GM23338 (cell line): ENCODE measurements at regions not wholly inside any gene's neighbourhood (a gene's known extent, or its start where the extent isn't known, plus 50 kb on each side); places are given as distances from the start of the nearest gene placed in this dataset.

ENCODE experiments used
- ATAC-seq: fragments of 200-7000 bp; cut with Tn5 transposase; 3 replicates; pipeline ENCODE4 v1.9.1; 2020
- DNase-seq: peaks from one replicate; pipeline ENCODE4 v3.0.0-alpha.2; 2015; ENCODE audit warnings: low spot score
- H2AFZ ChIP-seq: fragments of 200-600 bp; sonication (generic); 2 replicates; pipeline ENCODE4 v1.8.0; 2016; ENCODE audit warnings: antibody characterized with exemption, mild to moderate bottlenecking, moderate library complexity
- H3F3A ChIP-seq: fragments of 200-600 bp; sonication (generic); replicated peaks from 2 replicates; pipeline ENCODE4 v1.8.0; 2017; ENCODE audit warnings: antibody characterized with exemption, mixed run types, low read depth
- H3K27ac ChIP-seq: fragments of 200-600 bp; sonication (generic); 2 replicates; pipeline ENCODE4 v1.6.1; 2016; ENCODE audit warnings: low read depth
- H3K27me3 ChIP-seq: fragments of 200-600 bp; sonication (generic); 2 replicates; pipeline ENCODE4 v1.8.0; 2016; ENCODE audit warnings: mild to moderate bottlenecking, mixed run types, moderate library complexity; ENCODE audit not compliant: insufficient read depth
- H3K36me3 ChIP-seq: fragments of 200-600 bp; sonication (generic); 2 replicates; pipeline ENCODE4 v1.8.0; 2016; ENCODE audit warnings: mild to moderate bottlenecking; ENCODE audit not compliant: insufficient read depth
- H3K4me1 ChIP-seq: fragments of 200-600 bp; sonication (generic); 2 replicates; pipeline ENCODE4 v1.8.0; 2016; ENCODE audit warnings: mild to moderate bottlenecking, moderate library complexity; ENCODE audit not compliant: insufficient read depth
- H3K4me2 ChIP-seq: fragments of 200-600 bp; sonication (generic); 2 replicates; pipeline ENCODE4 v1.7.1; 2017; ENCODE audit warnings: mixed run types
- H3K4me3 ChIP-seq: fragments of 200-600 bp; sonication (generic); 2 replicates; pipeline ENCODE4 v1.6.1; 2016; ENCODE audit warnings: mixed run types
- H3K79me2 ChIP-seq: fragments of 200-600 bp; sonication (generic); replicated peaks from 2 replicates; pipeline ENCODE4 v1.8.0; 2017; ENCODE audit warnings: mild to moderate bottlenecking; ENCODE audit not compliant: insufficient read depth
- H3K9me2 ChIP-seq: fragments of 200-600 bp; sonication (generic); 2 replicates; pipeline ENCODE4 v1.8.0; 2017; ENCODE audit not compliant: insufficient read depth
- H4K20me1 ChIP-seq: fragments of 200-600 bp; sonication (generic); replicated peaks from 2 replicates; pipeline ENCODE4 v1.8.0; 2017; ENCODE audit warnings: mild to moderate bottlenecking; ENCODE audit not compliant: insufficient read depth
- H3K27ac Mint-ChIP-seq: 2 replicates; pipeline ENCODE4 v1.8.0; 2020; ENCODE audit warnings: inconsistent platforms, mild to moderate bottlenecking, moderate library complexity, mixed read lengths
- H3K27me3 Mint-ChIP-seq: 3 replicates; pipeline ENCODE4 v1.8.0; 2022; ENCODE audit warnings: low read depth, mild to moderate bottlenecking, moderate library complexity, mixed read lengths, inconsistent platforms; ENCODE audit not compliant: insufficient read depth, poor library complexity
- H3K36me3 Mint-ChIP-seq: 3 replicates; pipeline ENCODE4 v1.8.0; 2021; ENCODE audit warnings: low read depth, mild to moderate bottlenecking, inconsistent platforms, moderate library complexity, mixed read lengths
- H3K4me1 Mint-ChIP-seq: 3 replicates; pipeline ENCODE4 v1.8.0; 2020; ENCODE audit warnings: mild to moderate bottlenecking, inconsistent platforms, mixed read lengths
- H3K4me3 Mint-ChIP-seq: 3 replicates; pipeline ENCODE4 v1.8.0; 2021; ENCODE audit warnings: moderate library complexity, mild to moderate bottlenecking, inconsistent platforms, mixed read lengths
- H3K9me3 Mint-ChIP-seq: 3 replicates; pipeline ENCODE4 v1.8.0; 2020; ENCODE audit warnings: moderate library complexity, mild to moderate bottlenecking, inconsistent platforms, mixed read lengths
- CREB1 ChIP-seq: fragments of 250-450 bp; sonication (Bioruptor Pico); IDR thresholded peaks from 2 replicates; pipeline ENCODE4 v1.5.0; 2020; ENCODE audit warnings: low read depth, mild to moderate bottlenecking, moderate library complexity
- EZH2 ChIP-seq: fragments of 200-600 bp; sonication (generic); IDR thresholded peaks from one replicate; pipeline ENCODE4 v1.8.0; 2017; ENCODE audit warnings: antibody characterized with exemption, mild to moderate bottlenecking, low read depth; ENCODE audit not compliant: unreplicated experiment
- EZH2phosphoT487 ChIP-seq: fragments of 200-600 bp; sonication (generic); IDR thresholded peaks from one replicate; pipeline ENCODE4 v1.8.1; 2018; ENCODE audit warnings: antibody characterized with exemption; ENCODE audit not compliant: unreplicated experiment
- JUNB ChIP-seq: IDR thresholded peaks from one replicate; pipeline ENCODE4 v1.6.1; 2016; ENCODE audit warnings: antibody characterized with exemption; ENCODE audit not compliant: unreplicated experiment
- POLR2AphosphoS5 ChIP-seq: IDR thresholded peaks from 2 replicates; pipeline ENCODE4 v1.6.1; 2016; ENCODE audit warnings: antibody characterized with exemption, low read depth
- REST ChIP-seq: IDR thresholded peaks from one replicate; pipeline ENCODE4 v1.6.1; 2018; ENCODE audit warnings: antibody characterized with exemption; ENCODE audit not compliant: unreplicated experiment
- STAT1 ChIP-seq: IDR thresholded peaks from one replicate; pipeline ENCODE4 v1.6.1; 2016; ENCODE audit warnings: antibody characterized with exemption; ENCODE audit not compliant: unreplicated experiment
- ZNF114 ChIP-seq: fragments of 250-450 bp; sonication (Bioruptor Pico); IDR thresholded peaks from 2 replicates; pipeline ENCODE4 v1.5.0; 2020; ENCODE audit warnings: mild to moderate bottlenecking, moderate library complexity
- ZNF331 ChIP-seq: fragments of 250-450 bp; sonication (Bioruptor Pico); IDR thresholded peaks from 2 replicates; pipeline ENCODE4 v1.5.0; 2020; ENCODE audit warnings: low read depth, mild to moderate bottlenecking, moderate library complexity
- ZNF462 ChIP-seq: fragments of 250-450 bp; sonication (Bioruptor Pico); IDR thresholded peaks from 2 replicates; pipeline ENCODE4 v1.5.0; 2020; ENCODE audit warnings: mild to moderate bottlenecking, moderate library complexity

GRCh38 chr1:234893359-234893724, 235.3 kb downstream of the TOMM20 start (continued):
- TF ChIP-seq CREB1 (CRISPR knock-in tag) (no peak), STAT1 (no peak), REST (no peak)

DNA sequence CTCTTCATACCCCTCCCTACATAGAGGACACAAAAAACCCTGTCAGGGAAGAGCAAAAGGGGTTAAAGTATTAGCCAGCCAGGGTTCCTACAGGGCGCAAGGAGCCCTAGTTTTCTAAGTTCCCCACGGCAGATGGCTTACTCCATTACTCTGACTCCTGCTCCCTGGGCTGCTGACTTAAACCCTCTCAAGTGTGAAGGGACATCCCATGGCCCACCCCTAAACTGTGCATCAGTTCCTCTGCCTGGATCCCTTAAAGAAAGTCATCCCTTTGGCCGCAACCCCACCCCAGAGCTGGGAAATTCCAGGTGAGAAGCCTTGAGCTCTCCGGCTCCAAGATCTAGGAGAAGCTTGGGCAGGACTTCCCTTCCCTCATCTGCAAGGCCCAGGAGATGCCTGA, 236.0 kb downstream of the TOMM20 start:
- no peaks in the 10 kb centered on the region for H3K36me3 Mint-ChIP-seq
- no peaks in the 10 kb centered on the region for H3K36me3 ChIP-seq
- H2AFZ ChIP-seq: no peak overlapping the region
- no peaks in the 10 kb centered on the region for H3K27me3 ChIP-seq
- H3K4me3 Mint-ChIP-seq: no peak overlapping the region
- H3K4me1 ChIP-seq: no peaks in the 10 kb centered on the region
- no peaks in the 10 kb centered on the region for H3K79me2 ChIP-seq
- H3K27me3 Mint-ChIP-seq: no peaks in the 10 kb centered on the region
- TF ChIP-seq ZNF114: no peak
- no peak for TF ChIP-seq STAT1
- TF ChIP-seq ZNF331 (CRISPR knock-in tag): no peak
- no peak for TF ChIP-seq JUNB
- no peak for TF ChIP-seq EZH2
- TF ChIP-seq POLR2AphosphoS5: no peak
- no peak for TF ChIP-seq REST
- TF ChIP-seq ZNF462 (CRISPR knock-in tag): no peak
- TF ChIP-seq EZH2phosphoT487: no peak
- H3F3A ChIP-seq: no peaks in the 10 kb centered on the region
- H3K4me1 Mint-ChIP-seq: no peaks in the 10 kb centered on the region
- no peaks in the 10 kb centered on the region for H4K20me1 ChIP-seq
- DNase-seq (no peak), ATAC-seq (no peak)
- no peak overlapping the region for H3K27ac ChIP-seq
- H3K4me2 ChIP-seq: no peak overlapping the region
- H3K9me2 ChIP-seq: no peaks in the 10 kb centered on the region
- no peak overlapping the region for H3K4me3 ChIP-seq
- no peaks in the 10 kb centered on the region for H3K9me3 Mint-ChIP-seq
- H3K27ac Mint-ChIP-seq: no peak overlapping the region
